HG03045 (cell line): ENCODE measurements at regions not wholly inside any gene's neighbourhood (a gene's known extent, or its start where the extent isn't known, plus 50 kb on each side); places are given as distances from the start of the nearest gene placed in this dataset.

Experiments
- ATAC-seq: cut with Tn5 transposase; IDR thresholded peaks from one replicate; pipeline ENCODE4 v1.9.1; 2021; ENCODE audit warnings: mild to moderate bottlenecking, moderate library complexity; ENCODE audit not compliant: unreplicated experiment

DNA sequence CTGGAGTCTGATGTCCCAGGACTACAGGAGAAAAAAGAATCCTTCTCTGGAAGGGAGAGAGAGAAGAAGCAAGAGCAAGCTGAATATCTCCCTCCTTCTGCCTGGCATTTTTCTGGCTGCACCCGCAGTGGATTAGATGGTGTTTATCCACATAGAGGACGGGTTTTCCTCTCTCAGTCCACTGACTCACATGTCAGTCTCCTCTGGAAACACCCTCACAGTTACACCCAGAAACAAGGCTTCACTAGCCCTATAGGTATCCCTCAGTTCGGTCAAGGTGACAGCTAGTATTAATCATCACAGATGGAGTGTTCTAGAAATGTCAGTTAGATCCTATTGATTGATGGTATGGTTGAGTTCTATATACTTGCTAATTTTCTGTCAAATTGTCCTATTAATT is 87.9 kb downstream of the RHOU start:
- ATAC-seq, result no peak

DNA sequence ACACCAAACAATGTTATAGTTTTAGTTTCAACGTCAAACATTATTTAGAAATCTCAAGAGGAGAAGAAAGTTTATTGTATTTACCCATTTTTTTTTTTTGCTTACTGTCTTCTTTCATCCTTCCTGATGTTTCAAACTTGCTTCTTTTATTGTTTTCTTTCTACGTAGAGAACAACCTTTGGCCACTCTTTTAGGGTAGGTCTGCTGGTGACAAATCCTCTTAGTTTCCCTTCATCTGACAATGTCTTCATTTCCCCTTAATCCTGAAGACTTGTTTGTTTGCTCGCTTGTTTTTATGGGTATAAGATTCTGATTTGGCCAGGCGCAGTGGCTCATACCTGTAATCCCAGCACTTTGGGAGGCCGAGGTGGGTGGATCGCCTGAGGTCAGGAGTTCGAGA is 89.1 kb downstream of the RHOU start:
- no peak for ATAC-seq

GRCh38 chr1:228825041-228825440 is 89.8 kb downstream of the RHOU start:
- ATAC-seq, result no peak

DNA sequence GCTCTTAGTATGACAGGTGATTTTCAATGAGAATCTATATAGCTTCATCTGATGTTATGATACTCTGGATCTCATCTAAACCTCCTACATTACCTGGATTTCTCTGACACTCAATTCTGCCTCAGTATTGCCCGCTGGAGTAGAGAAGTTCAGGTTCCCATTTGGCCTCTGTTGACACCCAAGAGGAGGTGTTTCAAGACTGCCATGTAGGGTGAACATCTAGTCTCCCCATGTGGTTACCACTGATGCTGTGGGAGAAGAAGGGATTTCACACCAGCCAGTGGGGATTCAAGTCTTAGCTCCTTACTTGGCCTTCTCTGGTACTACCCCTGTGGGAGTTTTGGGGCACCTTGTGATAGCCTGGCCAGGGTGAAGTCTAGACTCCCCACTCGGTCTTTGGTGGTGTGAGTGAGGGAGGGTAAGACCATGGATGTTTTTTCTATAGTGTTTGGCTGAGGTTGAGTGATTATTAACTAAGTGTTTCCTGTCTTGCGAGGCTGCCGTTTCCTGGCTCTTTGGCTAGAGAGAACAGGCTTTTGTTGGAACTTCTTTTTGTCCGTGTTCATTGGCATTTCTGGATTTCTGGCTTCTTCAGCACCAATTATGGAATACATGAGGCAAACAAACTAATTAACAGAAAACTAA is 90.7 kb downstream of the RHOU start:
- ATAC-seq, result no peak

DNA sequence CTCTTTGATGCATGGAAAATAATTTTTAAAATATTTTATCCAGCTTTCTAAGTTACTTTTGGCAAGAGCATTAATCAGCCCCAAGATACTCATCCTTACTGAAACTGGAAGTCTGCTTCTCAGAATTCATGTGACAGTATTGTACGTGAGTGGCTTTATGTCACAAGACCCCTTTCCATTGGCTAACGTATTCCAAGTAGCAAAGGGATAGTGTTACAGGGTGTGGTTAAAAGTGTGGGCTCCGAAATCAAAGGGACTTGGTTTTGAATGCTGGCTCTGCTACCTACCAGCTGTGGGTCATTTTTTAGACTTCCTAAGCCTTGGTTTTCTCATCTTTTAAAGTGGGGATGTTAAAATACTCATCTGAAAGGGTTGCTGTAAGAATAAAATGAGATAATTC is 91.7 kb downstream of the RHOU start:
- no peak for ATAC-seq

- ATAC-seq, result no peak
These were observed 92.9 kb downstream of the RHOU start for GRCh38 chr1:228828151-228828550.

DNA sequence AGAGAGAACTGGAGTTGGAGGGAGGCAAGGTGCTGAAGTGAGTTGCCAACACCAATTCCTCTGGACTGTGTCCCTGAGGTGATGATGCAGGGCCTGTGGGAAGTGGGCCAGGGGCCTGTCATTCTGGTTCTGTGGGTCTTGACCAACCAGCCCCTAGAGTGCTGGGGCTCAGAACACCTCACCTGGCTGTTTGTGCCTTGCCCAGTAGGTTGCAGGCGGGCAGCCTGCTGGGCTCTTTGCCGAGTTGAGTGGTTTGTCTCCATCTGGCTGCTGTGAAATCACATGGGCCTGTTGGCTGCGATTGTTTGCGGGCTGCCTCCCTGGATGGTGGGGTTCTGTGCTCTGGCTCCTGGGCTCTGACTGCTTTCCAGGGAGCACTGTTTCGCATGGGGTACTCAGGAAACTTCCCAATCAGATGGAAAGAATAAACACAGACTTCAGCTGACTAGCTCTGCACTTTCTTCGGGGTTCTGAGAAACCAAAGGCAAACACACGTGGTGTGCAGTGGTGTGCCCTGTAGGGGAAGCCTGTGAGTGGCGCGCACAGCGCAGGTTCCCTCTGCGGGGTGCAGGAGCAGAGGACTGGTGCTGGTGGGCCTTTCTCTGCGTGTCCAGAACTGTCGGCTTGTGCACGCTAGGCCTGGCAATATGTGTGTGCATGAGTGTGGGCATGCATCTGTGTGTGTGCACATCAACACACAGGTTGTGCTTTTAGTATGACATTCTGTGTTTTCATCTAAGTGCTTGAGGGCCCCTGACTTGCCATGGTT is 95.1 kb downstream of the RHOU start:
- peak; percentile 7 for ATAC-seq

GRCh38 chr1:228830954-228831481 is 95.7 kb downstream of the RHOU start:
- ATAC-seq, result peak; percentile 72

GRCh38 chr1:228833911-228834688 is 98.8 kb downstream of the RHOU start:
- no peak for ATAC-seq

GRCh38 chr1:228835456-228835855 is 100.2 kb downstream of the RHOU start:
- ATAC-seq, result no peak

- no peak for ATAC-seq
These were observed 100.6 kb downstream of the RHOU start for GRCh38 chr1:228835911-228836310.

- no peak for ATAC-seq
These were observed 101.1 kb downstream of the RHOU start for GRCh38 chr1:228836427-228836826.

- ATAC-seq, result no peak
These were observed 101.8 kb downstream of the RHOU start for GRCh38 chr1:228837032-228837431.

DNA sequence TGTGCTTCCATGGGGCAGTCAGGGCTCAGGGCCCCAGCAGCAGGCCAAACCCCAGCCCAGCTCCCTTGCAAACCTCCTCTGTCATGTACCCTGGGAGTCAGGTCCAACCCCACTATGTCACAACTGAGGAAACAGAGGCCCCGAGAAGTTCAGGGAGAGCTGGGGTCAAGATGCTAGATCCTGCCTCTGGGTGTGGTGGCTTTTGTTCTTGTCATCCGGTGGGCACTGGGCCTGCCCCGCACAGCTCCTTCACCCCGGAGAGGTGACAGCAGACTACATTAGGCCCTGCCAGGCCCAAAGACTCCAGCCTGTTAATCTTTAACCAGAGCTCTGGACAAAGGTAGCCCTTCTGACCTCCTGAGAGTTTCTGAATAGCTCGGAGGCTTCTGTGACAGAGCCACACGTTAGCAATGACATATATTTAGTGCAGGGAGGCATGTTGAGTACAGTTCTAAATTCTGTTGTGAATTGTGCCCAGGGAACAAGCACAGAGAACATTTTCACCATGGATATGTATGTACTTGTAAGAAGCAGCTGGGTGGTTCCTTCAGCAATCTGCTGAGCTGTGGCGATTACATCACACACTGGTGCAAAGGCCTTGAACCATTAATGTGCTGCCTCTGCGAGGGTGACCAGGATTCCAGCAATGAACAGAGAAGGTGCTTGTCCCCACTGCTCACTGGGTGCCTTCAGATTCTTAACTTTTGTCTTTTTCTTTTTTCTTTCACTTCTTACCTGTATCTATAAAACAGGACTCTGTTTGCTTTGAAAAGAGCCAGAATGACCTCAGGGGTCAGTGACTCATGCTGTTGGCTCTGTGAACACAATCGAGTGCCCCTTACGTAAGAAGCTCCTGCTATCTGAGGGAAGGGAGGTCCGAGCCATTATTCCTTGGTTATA is 102.8 kb downstream of the RHOU start:
- ATAC-seq, result peak; percentile 52

DNA sequence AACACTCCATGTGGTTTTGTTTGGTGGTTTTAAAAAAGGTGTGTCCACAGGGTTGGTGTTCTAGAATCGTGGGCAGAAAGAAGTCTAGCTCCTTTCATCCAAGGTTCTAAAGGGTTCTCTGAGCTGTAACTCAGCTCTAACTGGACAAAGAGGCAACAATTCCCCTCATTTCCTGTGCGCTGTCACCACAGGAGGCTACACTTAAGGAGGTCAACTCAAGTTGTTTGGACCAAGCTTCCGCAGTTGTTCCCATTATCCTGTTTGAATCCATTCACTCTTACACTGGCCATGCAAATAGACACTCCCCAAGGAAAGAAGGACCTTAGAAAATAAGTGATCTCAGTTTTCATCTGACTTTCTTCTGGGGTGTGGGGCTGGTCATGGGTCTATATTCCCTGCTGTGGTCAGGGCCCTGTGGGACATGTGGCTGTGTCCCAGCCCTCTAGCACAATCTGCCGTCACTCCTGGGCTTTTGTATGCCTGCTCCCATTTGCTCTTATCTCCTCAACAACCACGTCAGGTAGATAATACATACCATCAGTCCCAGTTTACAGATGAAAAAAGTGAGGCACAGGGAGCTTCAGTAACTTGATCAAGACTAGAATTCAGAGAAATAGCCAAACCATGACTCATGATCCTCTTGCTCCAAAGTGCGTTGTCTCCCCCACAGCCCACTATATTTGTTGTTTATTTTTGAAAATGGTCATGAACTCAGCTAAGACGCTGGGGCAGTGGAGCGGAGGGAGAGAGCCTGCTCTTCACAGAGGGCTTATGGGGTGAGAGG is 103.6 kb downstream of the RHOU start:
- no peak for ATAC-seq

- ATAC-seq, result no peak
These were observed 104.4 kb downstream of the RHOU start for GRCh38 chr1:228839656-228840055.

DNA sequence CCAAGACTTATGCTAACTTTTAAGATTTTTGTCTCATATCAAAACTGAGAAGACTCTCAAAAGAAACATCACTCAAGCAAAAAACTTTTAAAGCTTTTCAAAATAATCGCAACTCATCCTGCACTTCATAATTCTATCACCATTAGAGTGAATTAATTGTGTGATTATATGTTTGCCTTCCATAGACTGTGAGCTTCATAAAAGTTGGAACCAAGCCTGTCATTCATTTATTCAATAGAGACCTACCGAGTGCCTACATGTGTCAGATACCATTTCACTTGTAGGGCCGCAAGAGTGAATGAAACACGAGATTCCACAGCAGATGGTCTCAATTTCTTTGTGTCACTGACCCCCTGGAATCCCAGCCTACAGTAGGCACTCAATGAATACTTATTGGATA is 106.4 kb downstream of the RHOU start:
- no peak for ATAC-seq

DNA sequence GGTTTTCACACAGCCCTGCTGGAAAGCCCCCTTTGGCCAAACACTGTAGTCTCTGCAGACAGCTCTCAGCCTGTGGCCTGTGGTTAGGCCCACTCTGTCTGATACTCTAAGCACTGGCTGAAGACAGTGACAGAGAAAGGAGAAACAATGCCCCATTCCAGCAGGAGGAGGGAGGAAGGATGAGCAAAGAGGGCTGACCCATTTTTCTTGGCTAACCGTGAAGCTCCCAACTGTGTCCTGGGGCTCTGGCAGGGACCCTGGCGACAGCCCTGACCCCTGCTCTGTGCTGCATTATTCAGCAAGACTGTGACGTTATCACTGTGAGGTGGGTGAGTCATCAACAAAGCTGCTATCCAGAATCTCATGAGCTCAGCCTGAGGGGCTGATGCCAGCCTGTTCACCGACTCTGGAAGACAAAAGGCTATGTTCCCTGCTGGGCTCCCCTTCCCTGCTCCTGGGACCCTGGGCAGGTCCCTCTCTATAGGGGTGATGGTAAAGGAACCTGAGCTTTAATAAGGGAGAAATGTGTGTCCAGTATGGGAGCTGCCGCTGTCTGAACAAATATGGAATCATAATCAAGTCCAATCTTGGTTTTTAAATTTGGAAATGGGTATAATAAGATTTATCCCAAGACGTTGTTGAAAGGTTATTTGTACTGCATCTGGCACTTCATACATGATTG is 107.0 kb downstream of the RHOU start:
- ATAC-seq, result no peak

DNA sequence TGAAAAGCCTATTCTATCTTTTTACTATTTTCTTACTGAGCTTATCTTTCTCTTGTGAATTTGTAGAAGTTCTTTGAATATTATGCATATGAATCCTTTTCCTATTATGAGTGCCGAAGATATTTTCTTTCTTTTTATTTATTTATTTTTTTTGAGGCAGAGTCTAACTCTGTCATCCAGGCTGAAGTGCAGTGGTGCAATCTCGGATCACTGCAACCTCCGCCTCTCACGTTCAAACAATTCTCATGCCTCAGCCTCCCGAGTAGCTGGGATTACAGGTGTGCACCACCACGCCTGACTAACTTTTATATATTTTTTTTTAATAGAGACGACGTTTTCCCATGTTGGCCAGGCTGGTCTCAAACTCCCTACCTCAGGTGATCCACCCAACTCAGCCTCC is 109.8 kb downstream of the RHOU start:
- ATAC-seq, result no peak
